ENCODE measurements at regions not wholly inside any gene's neighbourhood (a gene's known extent, or its start where the extent isn't known, plus 50 kb on each side); places are given as distances from the start of the nearest gene placed in this dataset.

DNA sequence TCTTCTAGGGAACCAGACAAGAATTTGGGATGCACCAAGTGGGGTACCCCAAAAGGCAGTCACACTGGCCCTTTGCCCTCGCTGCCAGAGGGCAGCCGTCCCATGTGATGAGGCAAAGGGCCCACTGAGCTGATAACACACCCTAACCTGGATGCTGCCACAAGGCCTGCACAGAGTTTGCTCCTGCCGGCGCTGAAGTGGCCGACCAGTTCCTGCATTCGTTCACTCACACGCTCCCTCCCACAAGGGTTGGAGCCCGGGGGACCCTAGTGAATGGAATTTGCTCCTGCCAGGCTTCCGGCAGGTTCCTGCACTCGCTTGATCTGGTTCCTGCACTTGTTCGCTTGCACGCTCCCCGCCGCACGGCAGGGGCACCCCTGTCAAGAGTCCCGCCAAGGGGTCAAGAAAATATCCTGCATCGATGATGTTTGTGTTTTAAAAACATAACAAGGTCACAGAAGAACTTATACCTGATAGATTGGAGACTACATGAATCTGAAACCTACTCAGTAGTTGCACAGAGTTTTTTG, 296.4 kb upstream of the VCX start:
- no peak for DNase-seq (ENCODE audit: low spot score)
- TF ChIP-seq, protein P1, sequence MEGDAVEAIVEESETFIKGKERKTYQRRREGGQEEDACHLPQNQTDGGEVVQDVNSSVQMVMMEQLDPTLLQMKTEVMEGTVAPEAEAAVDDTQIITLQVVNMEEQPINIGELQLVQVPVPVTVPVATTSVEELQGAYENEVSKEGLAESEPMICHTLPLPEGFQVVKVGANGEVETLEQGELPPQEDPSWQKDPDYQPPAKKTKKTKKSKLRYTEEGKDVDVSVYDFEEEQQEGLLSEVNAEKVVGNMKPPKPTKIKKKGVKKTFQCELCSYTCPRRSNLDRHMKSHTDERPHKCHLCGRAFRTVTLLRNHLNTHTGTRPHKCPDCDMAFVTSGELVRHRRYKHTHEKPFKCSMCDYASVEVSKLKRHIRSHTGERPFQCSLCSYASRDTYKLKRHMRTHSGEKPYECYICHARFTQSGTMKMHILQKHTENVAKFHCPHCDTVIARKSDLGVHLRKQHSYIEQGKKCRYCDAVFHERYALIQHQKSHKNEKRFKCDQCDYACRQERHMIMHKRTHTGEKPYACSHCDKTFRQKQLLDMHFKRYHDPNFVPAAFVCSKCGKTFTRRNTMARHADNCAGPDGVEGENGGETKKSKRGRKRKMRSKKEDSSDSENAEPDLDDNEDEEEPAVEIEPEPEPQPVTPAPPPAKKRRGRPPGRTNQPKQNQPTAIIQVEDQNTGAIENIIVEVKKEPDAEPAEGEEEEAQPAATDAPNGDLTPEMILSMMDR (IDR thresholded peaks at IDR 0.05; ENCODE audit: extremely low read depth, missing control alignments), result no peak

DNA sequence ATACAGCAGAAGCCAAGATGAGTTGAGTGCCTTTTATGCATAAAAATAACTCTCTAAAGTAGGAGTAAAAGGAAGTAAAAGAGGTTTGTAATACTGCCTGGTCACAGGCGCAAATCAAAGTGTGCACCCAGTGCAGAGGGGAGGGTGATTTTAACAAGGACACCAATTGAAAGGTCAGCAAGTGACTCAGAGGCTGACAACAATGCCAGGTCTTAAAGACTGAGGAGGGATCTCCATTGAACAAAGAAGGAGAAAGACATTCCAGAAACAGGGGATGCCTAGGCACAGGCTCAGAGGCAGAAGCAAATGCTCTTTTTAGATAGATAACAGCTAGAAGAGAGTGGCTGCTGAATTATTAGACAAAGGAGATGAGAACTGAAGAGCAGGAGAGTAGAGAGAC, 297.4 kb upstream of the VCX start:
- TF ChIP-seq, protein P1 (IDR thresholded peaks at IDR 0.05; ENCODE audit: extremely low read depth, missing control alignments), result no peak
- no peak for DNase-seq (ENCODE audit: low spot score)

DNA sequence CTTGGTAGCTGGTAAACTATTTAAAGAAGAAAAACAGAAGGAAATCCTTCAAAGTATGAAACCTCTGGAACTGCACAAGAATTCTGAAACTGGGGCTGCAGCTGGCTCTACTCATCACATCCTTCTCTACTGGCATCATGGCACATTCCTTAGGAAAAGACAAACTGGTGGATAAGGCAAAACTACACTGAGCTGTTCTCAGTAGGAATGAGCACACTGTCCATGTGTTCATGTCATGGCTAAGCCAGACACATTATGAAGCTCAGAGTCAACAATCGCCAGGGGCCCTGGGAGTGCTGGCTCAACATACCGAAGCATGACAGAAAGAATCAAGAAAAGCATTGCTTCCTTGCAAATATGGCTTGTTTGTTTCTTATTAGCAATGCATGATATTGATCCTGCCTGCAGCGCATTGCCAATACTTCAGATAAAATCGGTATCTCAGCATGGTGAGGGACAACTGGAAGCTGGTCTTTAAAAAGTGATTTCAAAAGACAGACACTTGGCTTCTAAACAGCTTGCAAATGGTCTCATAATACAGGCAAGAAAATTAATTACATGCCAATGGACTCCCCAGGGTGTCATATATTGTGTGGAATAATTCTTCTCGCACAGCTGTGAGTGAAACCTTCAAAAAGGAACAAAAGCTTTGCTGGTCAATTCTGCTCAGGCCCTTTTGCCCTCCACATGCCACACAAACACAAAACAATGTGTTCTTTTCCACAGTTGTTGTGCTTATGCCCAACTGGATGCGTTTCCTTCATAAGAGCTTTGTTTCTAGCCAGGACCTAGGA, 300.2 kb upstream of the VCX start:
- TF ChIP-seq, protein P1 (IDR thresholded peaks at IDR 0.05; ENCODE audit: extremely low read depth, missing control alignments), result no peak
- no peak for DNase-seq (ENCODE audit: low spot score)

DNA sequence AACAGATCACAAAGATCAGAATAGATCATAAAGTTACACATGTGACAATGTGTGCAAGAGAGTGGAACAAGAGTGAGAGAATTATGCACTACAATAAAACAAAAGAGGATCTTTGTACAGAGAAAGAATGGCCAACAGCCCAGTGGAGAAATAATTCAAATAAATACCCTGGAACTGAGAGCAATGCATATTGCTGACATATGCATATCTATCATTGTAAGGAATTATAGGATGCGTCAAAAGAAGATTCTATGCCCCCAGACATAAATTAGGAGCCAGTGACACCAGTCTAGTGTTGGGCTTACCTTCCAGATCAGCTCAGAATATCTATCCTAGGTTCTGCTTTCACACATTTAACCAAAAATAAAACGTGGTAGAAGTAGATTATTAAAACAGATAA, 320.1 kb upstream of the VCX start:
- no peak for DNase-seq (ENCODE audit: low spot score)
- TF ChIP-seq, protein P1 (IDR thresholded peaks at IDR 0.05; ENCODE audit: extremely low read depth, missing control alignments), result no peak

DNA sequence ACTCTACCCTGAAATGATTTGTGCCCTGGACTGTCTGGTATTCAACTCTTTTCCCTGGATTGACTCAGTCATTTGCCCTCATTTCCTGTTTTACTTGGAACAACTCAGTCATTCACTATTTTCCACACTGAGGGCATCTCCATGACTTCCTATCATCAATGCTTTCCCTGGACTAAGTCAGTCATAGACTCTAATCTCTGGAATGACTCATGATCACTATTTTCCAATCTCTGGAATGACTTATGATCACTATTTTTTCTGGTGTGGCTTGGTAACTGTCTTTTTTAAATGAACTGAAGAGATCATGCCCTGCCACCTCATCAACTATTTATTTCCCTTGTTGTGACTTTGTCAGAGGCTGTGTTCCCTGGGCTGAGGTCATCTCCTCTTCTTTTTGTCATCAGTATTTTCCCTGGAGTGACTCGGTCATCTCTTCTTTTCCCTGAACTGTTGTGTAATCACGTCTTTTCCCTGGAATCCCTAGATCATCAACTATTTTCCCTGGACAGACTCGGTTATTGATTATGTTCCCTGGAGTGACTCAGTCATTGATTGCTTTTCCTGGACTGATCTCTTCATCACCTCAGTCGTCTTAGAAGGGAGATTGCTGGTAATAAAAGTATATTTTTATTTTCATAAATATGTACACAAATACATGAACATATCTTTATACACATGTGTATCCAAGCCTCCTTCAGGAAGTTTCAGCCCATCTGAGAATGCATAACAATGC, 327.1 kb upstream of the VCX start:
- DNase-seq (ENCODE audit: low spot score), result no peak
- TF ChIP-seq, protein P1 (IDR thresholded peaks at IDR 0.05; ENCODE audit: extremely low read depth, missing control alignments), result no peak

DNA sequence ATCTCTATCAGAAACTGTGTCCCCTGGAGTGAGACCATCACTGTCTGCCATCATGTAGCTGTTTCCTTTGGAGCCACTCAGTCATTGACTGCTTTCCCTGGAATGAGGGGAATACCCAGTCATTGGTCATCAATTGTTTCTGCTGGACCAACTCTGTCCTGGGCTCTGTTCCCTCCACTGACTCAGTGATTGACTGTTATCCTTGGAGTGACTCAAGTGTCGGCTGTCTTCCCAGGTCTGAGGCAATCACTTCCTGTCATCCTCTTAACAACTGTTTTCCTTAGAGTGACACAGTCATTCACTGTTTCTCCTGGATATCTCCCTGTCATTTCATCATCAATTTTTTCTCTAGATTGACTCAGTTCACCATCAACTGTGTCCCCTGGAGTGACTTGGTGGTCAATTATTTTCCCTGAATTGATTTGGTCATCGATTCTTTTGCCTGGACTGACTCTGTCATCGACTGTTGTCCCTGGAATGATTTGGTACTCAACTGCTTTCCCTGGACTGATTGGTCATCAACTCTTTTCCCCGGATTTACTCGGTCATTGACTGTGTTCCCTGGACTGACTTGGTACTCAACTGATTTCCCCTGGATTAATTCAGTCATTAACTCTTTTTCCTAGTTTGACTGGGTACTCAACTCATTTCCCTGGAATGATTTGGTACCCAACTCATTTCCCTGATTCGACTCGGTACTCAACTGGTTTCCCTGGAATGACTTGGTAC, 327.9 kb upstream of the VCX start:
- DNase-seq (ENCODE audit: low spot score), result no peak
- TF ChIP-seq, protein P1 (IDR thresholded peaks at IDR 0.05; ENCODE audit: extremely low read depth, missing control alignments), result no peak
